ENCODE measurements at regions not wholly inside any gene's neighbourhood (a gene's known extent, or its start where the extent isn't known, plus 50 kb on each side); places are given as distances from the start of the nearest gene placed in this dataset.

DNA sequence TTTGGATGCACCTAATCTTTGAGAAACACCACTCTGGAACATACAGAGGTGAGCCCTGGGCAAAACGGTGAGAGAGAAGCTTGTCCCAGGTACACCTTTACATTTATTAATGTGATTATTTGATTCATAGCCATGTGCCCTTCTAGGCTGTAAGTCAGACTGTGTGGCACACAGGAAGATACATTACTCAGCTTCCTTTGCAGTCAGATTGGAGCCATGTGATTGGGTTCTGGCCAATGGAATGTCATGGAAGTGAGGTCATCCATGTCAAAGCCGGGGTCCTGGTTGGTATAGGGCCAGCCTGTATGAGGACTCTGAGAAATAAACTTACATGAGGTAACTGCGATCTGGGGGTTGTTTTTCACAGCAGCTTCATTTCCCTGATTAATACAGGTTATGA is 106.8 kb upstream of the CD180 start:
- DNase-seq (ENCODE audit: low spot score), result no peak

DNA sequence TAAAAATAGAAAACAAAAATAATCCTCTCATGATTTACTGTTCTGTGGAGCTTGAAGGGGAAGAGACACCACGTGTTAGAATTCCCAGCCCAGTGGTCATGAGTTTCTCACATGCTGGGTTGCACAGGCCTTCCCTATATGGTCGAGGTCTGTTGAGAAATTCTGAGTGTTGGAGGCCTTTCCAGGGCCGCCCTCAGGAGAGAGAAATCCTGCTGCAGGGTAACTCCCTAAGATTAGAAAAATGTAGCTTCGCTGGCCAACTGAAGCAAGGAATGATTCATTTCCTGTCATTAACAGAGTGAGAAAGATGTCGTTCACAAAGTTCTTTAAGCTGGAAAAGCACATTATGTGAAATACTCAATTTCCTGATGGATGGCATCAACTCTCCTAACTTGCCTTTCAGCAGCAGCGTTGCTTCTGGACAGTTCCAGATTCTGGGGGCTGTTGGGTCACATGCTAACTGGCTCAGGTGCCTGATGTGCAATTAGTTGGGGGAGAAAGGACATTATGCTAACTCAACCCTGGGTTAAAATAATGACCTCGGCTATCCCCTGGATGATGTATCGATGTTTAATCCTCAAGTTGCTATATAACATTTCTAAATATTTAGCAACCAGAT is 104.8 kb upstream of the CD180 start:
- peak; percentile 44 for DNase-seq (ENCODE audit: low spot score)

DNA sequence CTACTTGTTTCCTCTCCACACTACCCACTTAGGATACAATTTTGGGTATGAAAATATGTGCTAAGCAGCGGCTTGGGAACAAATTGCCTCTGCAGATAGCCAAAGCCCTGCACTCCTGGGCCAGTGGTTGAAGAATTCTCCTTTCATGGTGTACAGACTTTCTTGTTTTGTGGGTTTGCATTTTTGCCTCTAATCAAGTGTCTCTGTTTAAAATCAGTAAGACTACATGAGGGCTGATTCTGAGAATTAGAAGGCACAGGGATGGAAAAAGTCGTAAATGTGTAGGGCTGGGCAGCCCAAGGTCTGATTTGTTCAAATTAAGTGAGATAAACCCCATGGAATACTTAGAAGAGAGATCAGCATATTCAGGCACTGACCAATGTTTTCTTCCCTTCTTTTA is 103.7 kb upstream of the CD180 start:
- no peak for DNase-seq (ENCODE audit: low spot score)

DNA sequence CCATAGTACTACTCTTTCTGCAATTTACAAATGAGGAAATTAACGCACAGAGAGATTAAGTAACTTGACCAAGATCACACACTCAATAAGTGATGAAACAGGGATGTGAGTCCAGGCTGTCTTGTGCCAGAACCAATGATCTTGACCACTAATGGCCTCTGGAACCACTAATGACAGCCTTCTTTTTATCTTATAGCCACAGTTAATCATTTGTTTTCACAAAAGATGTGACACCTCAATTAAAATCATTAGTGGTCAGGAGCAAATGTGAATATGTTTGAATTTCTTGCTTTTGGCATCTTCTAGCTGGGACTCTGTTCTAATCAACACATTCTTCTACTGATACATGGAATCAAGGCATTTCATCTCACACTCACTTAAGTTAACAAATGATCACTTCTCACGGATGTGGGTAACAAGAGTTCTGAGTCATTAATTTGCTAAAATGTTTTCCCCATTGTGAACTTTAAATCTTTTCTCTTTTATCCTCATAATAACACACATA is 102.7 kb upstream of the CD180 start:
- no peak for DNase-seq (ENCODE audit: low spot score)

DNA sequence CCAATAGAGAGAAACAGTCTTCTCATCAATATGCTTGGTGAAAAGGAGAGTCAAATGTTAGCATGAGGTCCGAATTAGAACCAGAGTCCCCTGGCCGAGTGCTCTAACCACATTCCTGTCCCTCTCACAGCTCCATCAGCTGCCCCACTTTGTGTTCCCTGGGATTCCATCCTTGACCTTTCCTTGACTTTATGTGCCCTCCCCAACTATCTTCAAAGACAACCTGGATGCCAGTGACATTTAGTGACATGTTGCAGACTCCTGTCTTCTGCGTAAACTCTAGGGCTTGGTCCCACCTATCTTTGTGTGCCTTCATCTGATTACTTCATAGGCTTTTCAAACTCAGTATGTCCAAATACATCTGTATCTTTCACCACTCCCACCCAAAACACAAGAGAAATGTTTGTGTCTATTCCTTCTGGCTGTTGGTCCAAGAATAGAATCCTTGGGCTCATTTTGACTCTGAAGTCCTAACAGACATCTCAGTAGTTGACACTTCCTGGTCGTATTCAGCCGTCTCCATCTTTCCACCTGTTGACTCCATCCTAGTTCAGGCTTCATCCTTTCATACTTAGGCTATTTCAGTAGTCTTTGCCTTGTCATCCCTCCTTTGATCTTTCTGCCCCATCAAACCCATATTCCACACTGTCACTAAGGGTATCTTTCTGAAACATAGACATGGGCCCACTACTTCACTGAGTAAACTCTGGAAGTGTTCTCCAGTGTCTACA is 101.4 kb upstream of the CD180 start:
- no peak for DNase-seq (ENCODE audit: low spot score)

DNA sequence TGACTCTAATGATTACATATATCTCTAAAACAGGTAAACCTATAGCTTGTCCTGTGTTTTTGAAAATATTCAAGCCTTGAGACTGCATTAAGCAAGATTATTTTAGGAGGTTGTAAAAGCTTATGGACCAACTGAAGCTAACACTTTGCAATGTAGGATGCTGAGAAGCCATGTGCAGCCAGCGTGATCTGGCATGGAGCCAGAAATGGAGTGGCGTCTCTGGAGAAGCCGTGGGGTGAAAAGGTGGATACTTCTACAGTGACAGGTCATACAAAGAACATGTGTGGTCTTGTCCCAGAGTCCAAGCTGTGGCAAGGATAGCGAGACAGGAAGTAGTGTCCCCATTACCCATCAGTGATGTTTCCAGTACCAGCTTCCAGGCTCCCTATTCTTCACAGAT is 100.8 kb upstream of the CD180 start:
- no peak for DNase-seq (ENCODE audit: low spot score)

DNA sequence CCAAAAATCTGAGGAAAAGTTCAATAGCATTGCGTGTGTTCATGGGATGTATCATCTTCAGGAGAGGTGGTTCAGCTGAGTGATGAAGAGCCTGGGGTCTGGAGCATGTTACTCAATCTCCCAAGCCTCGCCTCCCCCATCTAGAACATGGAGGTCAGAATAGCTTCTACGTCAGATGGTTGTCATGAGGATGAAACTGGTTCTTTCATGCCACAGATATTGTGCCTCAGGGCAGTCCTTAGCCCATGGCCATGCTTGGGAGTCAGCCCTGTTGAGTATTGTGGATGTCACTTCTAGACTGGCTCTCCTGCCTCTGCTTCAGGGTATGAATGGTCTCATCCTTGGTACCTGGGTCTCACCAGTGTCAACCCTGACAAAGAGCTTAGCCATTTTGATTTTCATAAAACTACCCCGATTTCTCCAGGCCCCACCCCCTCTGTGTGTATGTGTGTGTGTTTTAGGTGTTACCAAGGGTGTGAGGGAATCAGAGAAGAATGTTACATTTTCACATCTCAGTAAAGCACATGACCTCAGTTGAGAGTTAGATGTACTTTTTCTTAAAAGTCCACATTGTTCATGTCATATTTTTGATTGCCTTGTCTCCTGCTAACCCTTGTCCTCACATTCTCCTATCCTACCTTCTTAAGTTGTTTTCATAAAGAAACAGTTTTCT is 97.8 kb upstream of the CD180 start:
- DNase-seq (ENCODE audit: low spot score), result no peak

DNA sequence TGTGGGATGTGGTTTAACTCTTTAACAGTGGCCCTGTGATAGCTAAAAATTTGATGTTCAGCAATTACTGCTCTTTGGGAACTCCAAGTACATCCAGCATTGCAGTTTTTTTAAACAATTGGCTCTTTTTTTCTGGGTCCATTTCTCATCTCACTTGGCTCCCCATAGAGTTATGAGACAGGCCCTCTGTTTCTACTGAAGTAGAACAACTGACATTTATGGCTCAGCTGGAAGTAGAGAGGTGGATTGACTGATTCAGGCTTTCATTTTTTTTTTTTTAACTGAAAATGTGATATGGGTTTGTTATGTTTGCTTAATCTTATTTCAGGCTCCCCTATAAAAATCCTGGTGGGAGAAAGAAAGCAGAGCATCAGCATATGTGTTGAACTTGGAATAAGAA is 96.6 kb upstream of the CD180 start:
- DNase-seq (ENCODE audit: low spot score), result no peak

DNA sequence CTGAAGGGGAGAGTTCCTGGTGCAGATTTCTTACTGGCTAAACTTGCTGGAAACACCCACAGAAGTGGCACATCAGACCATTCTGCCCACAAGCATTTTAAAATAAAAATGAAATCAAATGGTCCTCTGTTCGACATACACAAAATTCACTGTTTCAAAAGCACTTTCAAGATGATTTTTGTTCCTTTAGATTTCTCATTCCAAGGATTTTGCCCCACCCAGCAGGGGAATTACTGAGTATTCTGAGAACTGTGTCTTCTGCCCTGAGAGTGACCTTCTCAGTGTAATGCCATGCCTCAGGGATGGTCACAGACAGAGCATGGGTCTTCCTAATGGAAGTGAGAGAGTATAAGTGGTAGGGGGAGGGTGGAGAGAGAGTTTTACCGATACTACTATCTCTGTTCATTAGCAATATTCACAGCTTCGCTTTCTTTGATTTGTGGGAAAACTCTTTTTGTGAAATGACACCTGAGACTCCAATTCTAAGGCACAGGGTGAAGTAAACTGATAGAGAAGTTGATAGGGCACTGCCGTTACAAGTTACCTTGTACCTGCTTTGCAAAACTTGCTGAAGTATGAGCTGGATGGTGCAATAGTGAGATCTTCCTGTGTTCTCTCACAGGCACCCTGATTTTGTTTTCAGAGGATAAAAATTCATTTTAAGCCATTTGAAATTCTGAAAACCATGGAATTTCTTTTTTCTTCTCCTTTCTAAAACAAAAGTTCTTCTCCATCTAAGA is 95.8 kb upstream of the CD180 start:
- DNase-seq (ENCODE audit: low spot score), result no peak

DNA sequence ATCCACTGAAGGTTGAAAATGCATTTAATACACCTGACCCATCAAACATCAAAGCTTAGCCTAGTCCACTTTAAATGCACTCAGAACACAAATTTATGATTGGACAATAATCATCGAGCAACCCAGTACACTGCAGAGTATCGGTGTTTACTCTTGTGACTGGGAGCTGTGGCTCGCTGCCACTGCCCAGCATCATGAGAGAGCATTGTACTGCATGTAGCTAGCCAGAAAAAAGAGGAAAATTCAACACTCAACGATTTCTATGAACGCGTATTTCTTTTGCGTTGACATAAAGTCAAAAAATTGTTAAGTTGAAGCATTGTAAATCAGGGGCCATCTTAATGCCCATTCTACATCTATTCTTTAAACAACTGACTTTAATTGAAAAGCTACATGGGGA is 95.1 kb upstream of the CD180 start:
- no peak for DNase-seq (ENCODE audit: low spot score)

DNA sequence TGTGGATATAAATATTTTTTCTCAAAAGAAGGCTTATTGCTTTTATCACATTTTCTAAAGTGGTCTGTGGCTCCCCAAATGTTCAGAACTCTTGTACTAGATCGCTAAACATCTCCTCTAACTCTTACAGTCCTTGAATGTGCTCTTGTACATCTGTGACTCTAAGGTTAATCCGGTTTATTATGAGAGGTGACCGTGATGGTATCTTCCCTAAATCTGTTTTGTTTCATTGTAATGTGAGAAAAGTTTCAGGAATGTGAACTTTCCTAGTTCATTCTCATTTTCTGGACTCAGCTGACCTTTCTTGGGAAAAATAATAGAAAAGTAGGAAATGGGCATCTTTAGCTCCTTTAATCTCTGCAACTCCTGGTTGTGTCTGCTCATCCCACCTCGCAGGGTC is 94.5 kb upstream of the CD180 start:
- DNase-seq (ENCODE audit: low spot score), result no peak

DNA sequence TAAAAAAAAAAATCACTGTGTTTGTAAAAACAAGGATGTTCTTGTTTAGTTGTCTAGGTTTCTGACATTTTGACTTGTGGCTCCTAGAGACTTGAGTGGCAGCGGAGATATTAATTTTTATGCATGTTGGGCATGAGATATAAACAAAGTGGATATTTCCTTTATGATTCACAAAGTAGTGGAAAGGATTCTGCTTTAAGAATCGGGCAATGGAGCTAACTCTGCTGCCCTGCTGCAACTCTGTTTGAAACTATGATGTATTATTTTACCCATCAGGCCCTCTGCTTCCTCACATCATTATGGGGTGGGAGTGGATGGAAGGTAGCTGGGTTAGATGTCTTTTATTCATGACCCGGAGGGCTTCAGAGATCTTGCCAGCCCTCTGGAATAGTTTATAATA is 94.1 kb upstream of the CD180 start:
- no peak for DNase-seq (ENCODE audit: low spot score)

DNA sequence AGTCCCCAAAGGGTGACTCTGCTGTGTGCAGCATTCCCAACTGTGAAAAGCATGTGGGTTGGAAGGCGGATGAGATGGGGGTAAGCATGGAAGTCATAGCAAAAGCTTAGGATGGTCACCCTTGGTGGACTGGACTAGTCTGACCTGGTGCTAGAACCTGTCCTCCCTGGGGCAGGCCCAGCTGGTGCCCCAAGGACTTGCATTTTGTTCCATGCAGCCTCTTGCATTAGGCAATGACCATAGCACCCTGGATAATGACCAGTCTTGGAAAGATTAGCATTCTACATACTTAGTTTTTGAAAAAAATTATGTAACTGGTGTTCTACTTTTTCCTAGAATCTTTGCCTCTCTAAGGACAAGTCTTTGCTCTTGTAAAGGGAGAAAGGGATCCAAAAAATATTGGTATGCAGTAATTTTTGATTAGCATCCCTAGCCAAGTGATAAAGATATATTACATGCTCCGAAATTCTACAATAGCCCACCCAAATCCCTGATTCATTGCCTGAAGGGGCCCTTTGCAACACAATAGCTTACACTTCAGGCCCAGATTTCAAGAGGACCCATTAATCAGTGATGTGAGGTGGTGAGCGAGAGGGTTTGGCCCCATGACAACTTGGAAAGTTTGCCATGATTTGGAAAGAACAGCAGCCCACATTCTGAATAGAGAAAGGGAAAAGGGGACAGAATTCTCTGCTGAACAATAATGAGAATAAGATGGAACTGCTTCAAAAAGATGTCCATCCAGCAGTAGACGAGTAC is 93.3 kb upstream of the CD180 start:
- DNase-seq (ENCODE audit: low spot score), result no peak

DNA sequence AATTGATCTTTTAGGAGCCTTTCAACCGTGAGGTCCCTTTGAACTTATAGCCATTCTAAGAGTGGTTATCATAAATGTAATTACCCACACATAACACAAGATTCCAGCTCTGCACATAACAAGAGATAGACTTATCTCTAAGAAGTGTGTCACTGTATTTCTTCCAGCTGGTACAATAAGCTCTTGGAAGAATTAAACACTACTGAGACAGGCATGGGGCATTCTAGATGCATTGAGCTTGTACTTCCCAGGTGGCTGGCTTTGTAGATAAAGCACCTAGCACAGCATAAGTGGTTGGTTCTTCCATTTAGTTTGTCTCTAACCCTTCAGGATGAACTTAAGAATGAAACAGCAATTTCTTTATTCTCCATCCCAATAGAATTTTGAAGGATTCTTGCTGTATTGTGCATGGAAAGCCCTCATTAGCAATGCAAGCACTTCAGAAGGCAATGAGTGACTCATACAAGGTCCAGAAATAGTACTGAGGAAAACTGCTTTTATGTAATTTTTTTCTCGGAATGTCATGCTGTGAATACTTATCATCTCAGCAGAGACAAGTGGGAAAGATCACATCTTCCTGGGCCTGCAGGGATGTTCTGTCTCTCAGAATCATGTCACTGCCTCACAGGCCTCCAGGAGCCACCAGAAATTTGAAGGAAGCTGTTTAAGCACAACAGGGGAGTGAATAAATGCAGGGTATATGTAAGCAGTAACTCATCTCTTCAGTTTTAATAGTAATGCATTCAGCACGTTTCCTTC is 91.1 kb upstream of the CD180 start:
- DNase-seq (ENCODE audit: low spot score), result no peak

DNA sequence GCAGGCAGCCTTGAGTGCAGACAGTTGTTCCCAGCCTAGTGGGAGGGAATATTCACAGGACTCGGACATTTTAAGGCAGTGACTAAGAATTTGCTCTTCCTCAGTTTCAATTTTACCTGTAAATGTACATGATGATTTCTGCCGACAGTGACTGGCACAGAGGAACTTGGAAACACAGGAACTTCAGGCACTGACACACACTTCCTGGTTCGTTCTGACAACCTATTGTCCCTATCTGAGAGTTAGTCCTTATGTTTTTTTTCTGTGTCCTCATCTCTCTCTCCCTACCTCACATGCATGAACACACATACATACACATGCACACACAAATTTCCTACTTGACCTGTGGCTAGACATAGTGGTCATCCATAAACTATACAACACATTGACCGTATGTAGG is 89.4 kb upstream of the CD180 start:
- DNase-seq (ENCODE audit: low spot score), result no peak

DNA sequence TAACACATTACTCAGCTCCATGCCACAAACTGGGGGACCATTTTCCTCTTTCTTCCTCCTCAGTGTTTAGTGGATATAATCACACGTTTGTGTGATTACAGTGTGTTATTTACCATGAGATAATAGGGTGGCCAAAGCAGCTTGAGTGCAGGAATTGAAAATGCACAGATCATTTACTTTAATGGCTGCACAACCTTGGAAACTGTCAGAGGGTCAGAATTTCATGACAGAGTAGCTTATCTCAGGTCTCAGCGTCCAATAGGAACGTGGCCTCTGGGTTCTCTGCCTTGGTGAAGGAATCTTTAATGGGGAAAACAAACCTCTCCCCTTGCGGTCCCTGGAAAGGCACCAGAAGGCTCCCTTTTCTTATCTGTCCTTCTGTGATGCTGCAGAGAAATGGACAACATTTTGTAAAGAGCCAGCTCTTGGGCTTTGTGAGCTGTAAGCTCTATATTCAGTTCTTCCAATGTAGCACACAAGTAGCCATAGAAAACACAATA is 87.4 kb upstream of the CD180 start:
- DNase-seq (ENCODE audit: low spot score), result no peak

DNA sequence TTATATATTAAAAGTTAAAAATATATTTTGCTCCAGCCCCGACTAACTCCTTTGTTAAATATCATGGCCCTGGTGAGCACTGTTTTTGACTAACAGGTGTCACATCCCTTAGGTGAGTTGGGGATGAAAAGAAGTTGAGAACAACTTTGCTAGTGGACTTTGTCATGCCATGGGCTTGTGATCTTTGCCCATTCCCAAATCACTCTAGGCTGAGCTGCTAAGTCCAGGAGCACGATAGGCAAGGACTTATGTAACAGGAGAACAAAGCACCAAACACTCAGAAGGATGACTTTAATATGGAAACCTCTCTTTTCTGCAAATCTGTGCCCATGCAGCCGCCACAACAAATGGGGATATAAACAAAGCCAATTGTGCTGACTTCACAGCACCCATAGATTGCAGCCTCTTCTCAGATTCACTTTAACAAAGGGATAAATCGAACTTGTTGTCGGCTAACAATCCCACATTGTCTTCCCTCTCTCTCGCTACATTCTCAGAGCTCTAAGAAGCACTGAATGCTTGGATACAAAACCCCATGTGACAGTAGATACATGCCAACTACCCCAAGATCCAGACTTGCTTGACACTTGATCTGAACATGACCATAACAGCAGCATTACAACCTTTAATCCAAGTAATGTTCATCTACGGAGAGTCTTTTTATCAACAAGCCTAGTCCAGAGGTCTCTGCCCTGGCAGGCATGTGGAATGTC is 86.8 kb upstream of the CD180 start:
- no peak for DNase-seq (ENCODE audit: low spot score)

DNA sequence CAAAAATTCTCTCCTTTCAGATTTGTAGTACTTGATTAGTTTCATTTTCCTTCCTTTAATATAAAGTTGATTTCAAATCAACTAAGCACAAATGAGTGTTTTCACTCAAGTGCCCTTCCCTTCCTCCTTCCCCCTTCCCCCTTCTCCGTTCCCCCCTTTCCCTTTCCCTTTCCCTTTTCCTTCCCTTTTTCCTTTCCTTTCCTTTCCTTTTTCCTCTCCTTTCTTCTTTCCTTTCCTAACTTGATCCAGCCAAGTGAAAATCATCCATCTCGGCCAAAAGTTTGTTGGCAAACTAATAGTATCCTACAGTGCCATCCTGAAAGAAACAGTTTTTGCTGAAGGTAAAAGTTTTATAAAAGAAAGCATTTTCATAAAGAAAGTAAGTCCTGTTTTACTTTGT is 85.3 kb upstream of the CD180 start:
- DNase-seq (ENCODE audit: low spot score), result no peak

DNA sequence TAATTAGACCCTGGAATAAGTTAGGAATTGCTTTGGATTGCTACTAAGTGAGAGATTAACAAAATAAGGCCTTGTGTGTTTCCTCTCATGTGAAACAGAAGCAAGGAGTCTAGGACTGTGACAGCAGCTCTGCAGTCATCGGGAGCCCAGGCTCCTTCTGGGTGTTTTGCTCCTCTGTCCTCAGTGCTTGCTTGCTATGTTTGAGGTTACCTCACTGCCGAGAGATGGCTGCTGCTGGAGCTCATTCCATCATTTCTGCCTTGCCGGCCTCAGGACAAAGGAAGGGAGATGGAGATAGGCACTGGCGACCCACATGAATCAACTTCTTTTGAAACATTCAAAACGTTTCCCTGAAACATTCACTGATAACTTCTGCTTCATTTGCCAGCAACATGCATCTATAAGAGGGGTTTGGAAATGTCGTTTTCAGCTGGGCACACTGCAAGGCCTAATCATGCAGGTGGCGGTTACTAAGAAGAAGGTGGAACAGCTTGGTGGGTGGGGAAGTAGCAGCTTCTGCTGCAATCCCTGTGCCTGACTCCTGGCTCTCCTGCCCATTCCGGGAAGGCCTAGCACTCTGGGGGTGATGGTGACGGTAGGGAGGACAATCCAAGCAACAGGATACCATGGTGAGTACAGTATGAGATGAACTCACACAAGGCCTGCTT is 77.2 kb upstream of the CD180 start:
- no peak for DNase-seq (ENCODE audit: low spot score)
